ENCODE measurements at regions not wholly inside any gene's neighbourhood (a gene's known extent, or its start where the extent isn't known, plus 50 kb on each side); places are given as distances from the start of the nearest gene placed in this dataset.

DNA sequence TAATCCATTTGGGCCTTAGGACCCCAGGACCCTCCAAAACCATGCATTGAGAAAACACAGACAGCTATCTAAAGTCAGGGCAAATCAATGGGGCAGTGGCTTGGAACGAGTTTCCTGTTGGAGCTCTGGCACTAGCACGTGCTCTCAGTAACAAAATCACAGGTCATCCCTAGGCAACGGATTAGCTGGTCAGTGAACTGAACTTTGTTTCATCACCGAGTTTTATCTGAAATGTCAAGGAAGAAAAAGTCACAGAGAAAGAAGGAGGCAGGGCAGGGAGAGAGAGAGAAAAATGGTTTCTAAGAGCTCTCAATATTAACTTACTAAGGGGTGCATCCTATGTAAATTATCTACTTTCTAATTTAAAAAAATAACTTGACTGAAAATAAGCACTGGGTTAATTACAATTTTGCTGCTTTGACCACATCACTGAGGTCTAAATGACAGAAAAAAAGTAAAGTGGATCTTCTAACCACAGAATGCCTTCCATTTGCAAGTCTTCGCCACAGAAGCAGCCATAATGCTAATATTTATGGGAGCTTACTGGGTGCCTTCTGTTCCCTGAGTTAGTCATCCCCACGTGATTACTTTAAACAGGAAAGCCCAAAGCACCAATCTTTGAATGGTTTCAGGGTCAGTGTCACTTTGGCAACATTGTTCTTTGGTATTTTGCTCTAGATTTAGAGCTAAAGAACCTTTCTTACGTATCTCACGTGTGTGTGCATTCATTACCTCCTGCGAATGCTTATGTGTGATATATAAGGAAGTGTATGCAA is 503.9 kb downstream of the RASEF start:
- no peak for DNase-seq

- no peak for DNase-seq
Observed at GRCh38 chr9:82560036-82560435, 502.9 kb downstream of the RASEF start.

DNA sequence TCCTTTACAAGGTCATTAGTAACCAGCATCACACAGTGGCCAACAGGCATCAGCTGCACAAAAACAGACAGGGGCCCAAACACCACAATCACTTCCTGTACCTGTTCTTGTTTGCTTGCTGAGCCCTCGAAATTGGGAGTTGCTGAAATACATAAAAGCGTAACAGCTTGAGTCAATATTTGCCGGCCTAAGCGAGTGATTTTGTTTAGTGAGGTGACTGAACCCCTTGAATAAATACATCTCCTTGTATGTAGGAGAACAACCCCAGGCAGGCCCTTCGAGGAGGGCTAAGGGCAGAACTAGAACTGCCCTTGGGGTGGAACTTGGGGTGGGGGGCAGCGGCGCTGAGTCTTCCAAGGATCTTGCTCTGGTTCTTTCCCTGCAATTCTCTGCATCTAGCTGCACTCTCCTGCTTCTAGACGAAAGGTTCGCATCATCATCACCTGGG is 502.5 kb downstream of the RASEF start:
- no peak for DNase-seq

GRCh38 chr9:82563094-82563493 is 499.8 kb downstream of the RASEF start:
- no peak for DNase-seq

DNA sequence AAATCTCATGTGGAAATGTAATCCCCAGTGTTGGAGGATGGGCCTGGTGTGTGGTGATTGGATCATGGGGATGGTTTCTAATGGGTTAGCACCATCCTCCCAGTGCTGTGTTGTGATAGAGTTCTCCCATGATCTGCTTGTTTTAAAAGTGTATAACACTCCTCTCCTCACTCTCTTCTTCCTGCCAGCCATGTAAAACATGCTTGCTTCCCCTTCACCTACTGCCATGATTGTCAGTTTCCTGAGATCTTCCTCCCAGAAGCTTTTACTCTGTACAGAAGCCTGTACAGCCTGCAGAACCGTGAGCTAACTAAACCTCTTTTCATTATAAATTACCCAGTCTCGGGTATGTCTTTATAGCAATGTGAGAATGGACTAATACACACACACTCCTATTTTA is 499.1 kb downstream of the RASEF start:
- DNase-seq: no peak

DNA sequence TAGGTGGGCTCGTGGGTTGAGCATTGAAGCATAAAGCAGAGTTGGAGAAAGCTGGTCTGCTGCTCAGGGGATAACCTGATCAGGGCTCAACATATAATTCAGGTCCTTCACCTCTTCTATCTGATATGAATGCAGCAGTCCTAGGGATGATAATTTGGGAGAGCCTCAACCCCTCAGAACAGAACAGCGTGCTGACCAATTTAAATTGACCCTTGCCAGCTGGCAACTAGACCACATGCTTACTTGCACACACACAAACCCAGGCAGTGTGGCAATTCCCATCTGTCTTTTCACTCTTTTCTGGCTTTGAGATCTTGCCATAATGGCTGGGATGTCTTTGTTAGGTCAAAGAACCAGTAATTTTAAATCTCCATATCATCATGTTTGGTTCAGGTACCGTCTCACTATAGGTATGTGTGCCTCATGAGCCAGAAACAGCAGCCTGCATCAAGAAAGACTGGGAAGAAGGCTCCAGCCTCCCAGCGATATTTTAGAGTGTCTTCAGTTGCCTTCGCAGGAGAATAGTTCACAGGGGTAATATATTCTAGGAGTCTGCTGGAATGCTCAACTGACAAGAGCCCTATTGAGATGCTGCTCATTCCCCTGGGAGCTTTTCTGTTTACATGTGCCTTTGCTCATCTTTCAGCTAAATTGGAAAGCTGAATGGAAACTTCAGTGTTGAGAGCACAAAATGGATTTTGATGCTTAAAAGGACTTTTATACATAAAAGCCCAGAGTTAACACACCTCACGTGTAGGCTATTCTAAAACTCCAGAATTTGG is 497.6 kb downstream of the RASEF start:
- DNase-seq: peak; percentile 15 to 53

DNA sequence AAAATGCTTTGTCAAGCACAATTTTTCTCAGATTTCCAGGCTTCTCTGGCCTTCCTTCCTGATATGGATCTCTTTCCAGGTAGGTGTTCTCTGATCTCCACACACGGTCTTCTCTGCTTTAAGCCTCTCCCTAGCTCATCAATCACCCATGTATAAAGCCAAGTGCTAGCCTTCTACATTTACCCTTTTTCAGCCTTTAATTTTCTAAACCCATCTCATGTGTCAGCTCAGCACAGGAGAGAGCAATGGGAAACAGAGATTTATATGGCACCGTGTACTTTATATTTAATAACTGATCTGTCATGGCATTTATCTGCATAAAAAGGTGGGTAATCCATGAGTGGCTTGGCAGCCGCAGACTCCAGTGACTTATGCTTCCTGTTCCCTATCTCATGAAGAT is 495.0 kb downstream of the RASEF start:
- no peak for DNase-seq

- DNase-seq: no peak
Observed at GRCh38 chr9:82570226-82570625, 492.7 kb downstream of the RASEF start.

DNA sequence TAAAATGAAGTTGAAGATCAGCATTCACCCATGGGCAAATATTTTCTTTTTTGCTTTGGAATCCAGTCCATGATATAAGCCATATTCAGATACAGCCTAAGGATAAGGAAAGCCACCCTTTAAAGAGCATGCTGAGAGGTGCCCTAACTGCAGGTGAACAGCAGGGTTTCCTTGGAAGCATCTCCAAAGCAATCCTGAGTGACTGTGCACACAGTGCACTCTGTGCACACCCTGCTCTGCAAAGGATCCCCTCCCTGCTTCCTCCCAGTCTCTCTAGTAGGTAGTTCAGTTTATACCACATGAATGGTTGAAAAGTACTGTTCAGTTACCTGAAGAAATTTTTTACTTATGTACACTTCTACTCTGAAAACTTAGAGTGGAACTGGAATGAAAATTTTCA is 491.4 kb downstream of the RASEF start:
- DNase-seq: no peak

DNA sequence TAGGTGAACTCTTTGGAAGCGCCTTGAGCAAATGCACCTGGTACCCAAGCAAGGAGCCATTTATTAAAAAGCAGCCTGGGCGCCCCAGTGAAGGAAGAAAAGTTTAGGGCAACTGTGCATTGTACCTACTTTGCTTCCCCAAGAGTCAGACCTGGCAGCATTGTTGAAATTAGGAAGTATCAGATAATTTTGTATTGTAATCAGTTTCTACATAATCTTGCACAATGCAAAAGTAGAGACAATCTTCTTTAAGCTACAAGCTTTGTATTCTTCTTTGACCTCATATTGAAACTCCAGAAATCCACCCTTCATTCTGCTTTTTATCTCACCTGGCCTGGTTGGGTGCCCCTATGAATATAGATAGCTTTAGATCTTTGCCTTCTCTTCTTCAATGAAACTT is 490.8 kb downstream of the RASEF start:
- no peak for DNase-seq

GRCh38 chr9:82574911-82575310 is 488.0 kb downstream of the RASEF start:
- no peak for DNase-seq

DNA sequence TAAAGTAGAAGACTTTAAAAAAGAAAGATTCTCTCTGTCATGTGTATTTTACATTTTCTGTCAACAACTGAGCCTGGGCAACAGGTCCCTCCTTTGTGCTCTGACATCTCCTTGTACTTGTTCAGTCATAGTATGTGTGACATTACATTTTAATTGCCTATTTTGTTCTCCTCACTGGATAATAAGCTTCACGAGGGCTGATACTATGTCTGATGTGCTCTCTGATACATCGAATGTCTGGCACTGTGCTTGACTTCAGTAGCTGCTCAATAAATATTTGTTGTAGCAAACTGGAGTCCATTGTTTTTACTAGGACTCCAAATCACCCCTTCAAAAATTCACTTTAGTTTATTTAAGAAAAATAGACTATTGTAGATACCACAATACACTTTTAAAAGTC is 482.0 kb downstream of the RASEF start:
- DNase-seq: no peak

DNA sequence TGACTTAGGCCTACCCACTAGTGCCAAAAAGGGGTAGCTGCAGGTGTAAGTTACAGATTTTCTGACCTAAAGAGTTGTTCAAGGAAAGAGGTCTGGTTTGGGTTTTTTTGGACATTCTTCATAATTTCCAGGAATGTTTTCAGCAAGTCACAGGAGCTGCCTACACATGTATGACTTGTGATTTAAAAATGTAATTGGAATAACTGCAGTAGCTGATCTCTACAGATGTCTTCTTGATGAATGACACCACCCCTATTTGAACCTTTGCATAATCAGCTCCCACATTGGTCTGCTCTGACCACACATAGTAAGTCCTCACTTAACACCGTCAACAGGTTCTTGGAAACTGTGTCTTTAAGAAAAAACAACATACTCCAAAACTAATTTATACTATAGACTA is 481.4 kb downstream of the RASEF start:
- no peak for DNase-seq

DNA sequence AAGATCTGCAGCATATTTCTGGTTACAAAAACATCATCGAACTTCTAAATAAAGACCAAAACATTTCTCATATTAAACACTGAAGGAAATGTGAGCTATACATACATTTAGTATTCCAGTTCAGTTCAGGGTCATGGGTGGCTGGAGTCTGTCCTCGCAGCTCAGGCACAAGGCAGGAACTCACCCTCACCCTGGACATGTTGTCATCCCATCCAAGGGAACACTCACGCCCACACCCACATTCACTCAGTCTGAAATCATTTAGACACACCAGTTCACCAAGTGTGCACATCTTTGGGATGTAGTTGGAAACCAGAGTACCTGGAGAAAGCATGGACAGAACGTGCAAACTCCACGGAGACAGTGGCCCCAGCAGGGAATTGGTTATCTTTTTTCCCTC is 481.0 kb downstream of the RASEF start:
- DNase-seq: no peak

DNA sequence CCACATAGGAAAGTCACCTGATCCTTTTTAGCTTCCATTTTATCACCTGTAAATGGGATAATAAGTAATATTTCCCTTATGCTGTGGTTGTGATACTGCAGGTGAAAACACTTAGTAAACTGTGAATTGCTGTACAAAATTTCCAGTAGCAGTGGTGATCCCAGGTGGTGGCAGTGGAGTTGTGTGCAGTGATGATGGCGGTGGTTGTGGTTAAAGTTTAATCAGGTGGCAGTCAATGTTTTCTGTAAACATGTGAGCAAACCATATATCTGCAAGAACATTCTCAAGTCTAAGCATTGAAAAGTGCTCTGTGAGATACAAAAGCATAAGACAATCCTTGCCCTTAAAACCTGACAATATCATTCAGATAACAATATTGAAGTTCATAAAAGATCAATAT is 480.2 kb downstream of the RASEF start:
- no peak for DNase-seq

DNA sequence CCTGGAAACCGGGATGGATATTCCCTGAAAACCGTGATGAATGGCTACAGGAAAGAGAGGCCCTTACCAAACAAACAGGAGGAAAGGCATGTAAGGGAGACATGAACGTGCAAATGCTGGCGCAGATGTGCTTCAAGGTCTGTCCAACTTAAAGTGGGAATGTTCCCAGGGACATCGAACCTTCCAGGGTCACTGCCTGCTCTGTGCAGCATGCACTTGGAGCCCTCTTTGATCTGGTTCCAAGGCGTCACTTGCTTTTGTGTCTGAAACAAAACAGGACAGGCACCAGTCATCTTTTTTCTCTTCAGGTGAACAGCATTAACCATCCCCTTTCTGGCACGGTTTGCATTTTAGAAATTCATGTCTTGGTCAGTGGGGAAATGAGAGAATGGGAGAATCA is 479.4 kb downstream of the RASEF start:
- no peak for DNase-seq

DNA sequence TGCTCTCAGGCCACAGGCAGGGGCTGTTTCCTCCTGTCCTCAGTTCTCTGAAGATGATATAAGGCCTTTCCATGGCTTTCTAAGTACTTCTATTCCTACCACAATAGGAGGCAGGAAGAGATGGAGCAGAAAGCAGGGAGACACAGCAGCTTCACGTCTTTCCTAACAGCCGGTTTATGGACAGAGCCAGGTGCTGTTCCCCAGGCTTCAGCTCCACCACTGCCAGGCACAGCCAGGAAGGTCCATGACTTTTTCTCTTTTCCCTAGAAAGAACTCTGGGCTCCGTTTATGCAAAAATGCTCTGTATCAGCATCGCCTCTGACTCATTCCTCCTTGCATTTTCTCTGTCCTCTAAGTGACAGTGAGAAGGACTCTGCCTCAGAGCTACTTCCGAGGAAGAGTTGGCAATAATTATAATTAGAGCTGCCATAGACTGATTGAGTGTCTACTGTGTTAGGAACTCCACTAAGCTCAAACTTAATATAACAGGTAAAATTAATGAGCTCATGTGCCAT is 478.5 kb downstream of the RASEF start:
- DNase-seq: no peak

GRCh38 chr9:82586918-82587356 is 476.0 kb downstream of the RASEF start:
- DNase-seq: no peak

GRCh38 chr9:82588301-82589180 is 474.4 kb downstream of the RASEF start:
- DNase-seq: no peak

- no peak for DNase-seq
Observed at GRCh38 chr9:82590845-82591244, 472.1 kb downstream of the RASEF start.

- no peak for DNase-seq
Observed at GRCh38 chr9:82593501-82593900, 469.4 kb downstream of the RASEF start.

GRCh38 chr9:82597241-82598203 is 465.4 kb downstream of the RASEF start:
- no peak for DNase-seq

All from NCI-H526 (cell line).